ENCODE measurements at regions not wholly inside any gene's neighbourhood (a gene's known extent, or its start where the extent isn't known, plus 50 kb on each side); places are given as distances from the start of the nearest gene placed in this dataset.
A peak's percentile ranks its signal among the peaks of the same experiment; 100 is the strongest.
"Not testable (repeated sequence)": the region's sequence is repeated elsewhere in the genome, so short reads cannot be mapped to it uniquely, and the experiment has no call there.

DNA sequence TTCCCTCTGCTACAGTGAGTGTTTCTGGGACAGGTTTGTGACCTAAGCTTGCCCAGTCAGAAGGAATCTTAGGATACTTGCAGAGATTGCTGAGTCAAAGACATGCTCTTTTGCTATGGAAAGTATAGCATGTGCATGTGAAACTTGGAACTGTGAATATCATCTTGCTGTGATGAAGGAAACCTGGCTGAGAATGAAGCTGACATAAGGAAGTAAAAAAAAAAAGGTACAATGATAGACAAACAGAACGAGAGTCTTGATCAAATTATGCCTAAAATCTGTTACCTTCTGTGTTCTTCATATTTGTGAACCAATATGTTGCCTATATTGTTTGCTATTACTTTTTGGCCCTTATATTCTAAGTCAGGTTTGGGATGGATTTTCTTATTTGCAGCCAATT is 525.7 kb downstream of the NPIPA7 start:
- Mint-ChIP-seq H3K27me3 (peaks cover 2% of the 10 kb centered on the region), H3K27ac (no peak overlapping the region), H3K4me1 (no peaks in the 10 kb centered on the region), H3K36me3 (no peaks in the 10 kb centered on the region), H3K9me3 (peaks cover 2 to 19% (median 11%) of the 10 kb centered on the region in 3 donors), H3K4me3 (no peak overlapping the region)

DNA sequence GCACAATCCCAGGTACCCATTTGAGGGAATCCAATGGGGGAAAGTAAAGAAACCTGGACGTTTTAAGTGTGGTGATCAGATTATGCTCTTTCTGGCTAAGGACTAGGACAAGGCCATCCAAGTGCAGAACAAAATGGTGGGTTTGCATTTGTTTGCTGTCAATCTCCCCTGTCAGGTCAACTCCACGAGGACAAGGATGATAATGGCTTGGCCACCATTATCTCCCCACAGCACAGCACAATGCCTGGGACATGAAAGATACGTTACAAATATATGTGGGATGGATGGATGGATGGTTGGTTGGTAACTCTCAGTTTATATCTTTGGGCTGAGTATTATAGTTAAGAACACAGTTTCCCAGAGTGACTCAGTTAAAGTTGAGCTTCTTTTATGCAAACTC is 526.9 kb downstream of the NPIPA7 start:
- H3K27me3 Mint-ChIP-seq = peaks cover 4% of the 10 kb centered on the region
- no peak overlapping the region for H3K27ac Mint-ChIP-seq
- H3K4me1 Mint-ChIP-seq = no peaks in the 10 kb centered on the region
- H3K4me3 Mint-ChIP-seq = no peak overlapping the region
- no peaks in the 10 kb centered on the region for H3K36me3 Mint-ChIP-seq
- H3K9me3 Mint-ChIP-seq = peaks cover 2 to 8% (median 6%) of the 10 kb centered on the region in 3 donors

DNA sequence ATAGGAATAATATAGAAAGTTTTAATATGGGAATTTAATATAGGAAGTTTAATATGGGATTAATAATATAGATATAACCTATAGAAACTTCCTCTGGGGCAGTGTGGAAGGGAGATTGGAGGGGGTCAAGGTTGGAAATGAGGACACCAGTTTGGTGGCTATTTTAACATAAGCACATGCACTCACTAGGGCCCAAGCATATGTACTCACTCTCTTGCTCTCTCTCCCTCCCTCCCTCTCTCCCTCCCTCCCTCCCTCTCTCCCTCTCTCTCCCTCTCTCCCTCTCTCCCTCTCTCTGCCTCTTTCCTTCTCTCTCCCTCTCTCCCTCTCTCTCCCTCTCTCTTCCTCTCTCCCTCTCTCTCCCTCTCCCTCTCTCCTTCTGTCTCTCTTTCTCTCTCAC is 528.1 kb downstream of the NPIPA7 start:
- no peaks in the 10 kb centered on the region for H3K36me3 Mint-ChIP-seq
- peaks cover 4% of the 10 kb centered on the region for H3K27me3 Mint-ChIP-seq
- H3K27ac Mint-ChIP-seq = no peak overlapping the region
- no peaks in the 10 kb centered on the region for H3K4me1 Mint-ChIP-seq
- peaks cover 2 to 7% (median 4%) of the 10 kb centered on the region in 3 donors for H3K9me3 Mint-ChIP-seq
- H3K4me3 Mint-ChIP-seq = no peak overlapping the region

DNA sequence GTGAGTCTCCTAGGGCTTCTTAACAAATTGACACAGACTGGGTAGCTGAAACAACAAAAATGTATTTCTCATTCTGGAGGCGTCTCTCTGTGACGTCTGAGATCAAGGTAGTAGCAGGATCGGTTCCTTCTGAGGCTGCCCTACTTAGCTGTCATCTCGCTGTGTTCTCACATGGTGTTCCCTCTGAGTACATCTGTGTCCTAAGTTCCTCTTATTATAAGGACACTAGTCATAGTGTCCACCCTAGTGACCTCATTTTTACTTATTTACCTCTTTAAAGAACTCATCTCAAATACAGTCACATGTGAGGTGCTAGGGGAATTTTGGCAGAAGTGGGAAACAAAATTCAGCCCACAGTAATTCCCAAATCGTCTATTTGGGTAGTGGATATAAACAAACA is 529.1 kb downstream of the NPIPA7 start:
- Mint-ChIP-seq H3K27me3 (peaks cover 2% of the 10 kb centered on the region), H3K27ac (no peak overlapping the region), H3K4me3 (no peak overlapping the region), H3K9me3 (peaks cover 2 to 8% (median 4%) of the 10 kb centered on the region in 3 donors), H3K4me1 (no peaks in the 10 kb centered on the region), H3K36me3 (no peaks in the 10 kb centered on the region)

DNA sequence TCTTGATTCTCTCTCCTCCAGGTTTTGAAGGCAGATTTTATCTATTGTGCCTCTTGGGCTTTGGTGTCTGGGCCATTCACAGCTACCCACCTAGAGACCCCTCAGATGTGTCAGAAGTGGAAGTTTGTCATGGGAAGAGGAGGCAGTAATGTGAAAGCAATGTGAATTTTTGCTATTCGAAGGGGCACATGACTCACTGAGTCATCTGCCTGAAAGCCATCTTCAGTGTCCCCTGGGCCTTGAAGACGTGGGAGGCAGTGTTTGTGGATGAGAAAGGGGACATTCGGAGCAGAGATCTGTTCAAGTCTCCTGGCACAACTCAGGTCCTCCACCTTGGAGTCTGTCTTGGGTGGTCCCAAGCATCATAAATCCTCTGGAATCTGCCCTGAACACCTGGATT is 530.2 kb downstream of the NPIPA7 start:
- peaks cover 2% of the 10 kb centered on the region for H3K27me3 Mint-ChIP-seq
- peaks cover 2 to 8% (median 4%) of the 10 kb centered on the region in 3 donors for H3K9me3 Mint-ChIP-seq
- no peaks in the 10 kb centered on the region for H3K36me3 Mint-ChIP-seq
- no peak overlapping the region for H3K27ac Mint-ChIP-seq
- no peaks in the 10 kb centered on the region for H3K4me1 Mint-ChIP-seq
- no peak overlapping the region for H3K4me3 Mint-ChIP-seq

DNA sequence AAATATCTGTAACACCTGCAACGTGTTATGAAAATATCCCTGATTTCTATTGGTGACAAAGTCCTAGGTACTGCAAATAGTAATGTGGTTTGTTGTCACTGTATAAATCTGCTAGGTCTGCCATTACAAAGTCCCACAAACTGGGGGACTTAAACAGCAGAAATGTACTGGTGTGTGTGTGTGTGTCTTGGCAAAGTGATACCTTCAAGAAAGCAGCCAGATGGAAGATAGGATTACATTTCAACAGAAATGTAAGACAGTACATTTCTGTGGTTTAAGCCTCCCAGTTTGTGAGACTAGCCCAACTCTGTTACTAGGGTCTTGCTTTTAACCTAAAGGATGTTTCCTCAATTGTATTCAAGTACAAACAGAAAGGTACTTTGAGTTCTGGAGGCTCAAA is 531.7 kb downstream of the NPIPA7 start:
- Mint-ChIP-seq H3K4me1 (no peaks in the 10 kb centered on the region), H3K4me3 (no peak overlapping the region), H3K27me3 (peaks cover 4% of the 10 kb centered on the region), H3K27ac (no peak overlapping the region), H3K36me3 (no peaks in the 10 kb centered on the region), H3K9me3 (peaks cover 2 to 5% (median 4%) of the 10 kb centered on the region in 3 donors)

DNA sequence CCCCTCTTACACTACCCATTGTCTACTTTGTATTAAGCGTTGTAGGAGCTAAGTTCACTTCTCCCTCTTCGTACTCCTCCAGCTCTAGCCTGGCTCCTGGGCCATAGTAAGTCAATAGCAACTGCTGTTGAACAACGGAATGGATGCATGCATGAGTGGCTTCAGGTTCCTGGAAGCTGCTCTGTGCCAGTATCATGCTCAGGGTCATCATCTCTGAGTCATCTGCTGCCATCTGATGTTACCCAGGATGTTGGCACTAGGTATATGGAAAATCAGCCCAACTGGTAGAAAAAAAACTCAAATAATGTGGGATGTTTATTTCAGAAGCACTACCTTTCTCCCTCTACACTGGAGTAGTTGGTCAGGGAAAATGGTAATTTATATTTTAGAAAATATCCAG is 536.8 kb downstream of the NPIPA7 start:
- no peaks in the 10 kb centered on the region for H3K36me3 Mint-ChIP-seq
- H3K4me3 Mint-ChIP-seq = no peak overlapping the region
- peaks cover 13% of the 10 kb centered on the region for H3K27me3 Mint-ChIP-seq
- H3K9me3 Mint-ChIP-seq = peaks cover 0 to 5% (median 4%) of the 10 kb centered on the region in 3 donors
- H3K27ac Mint-ChIP-seq = no peak overlapping the region
- no peaks in the 10 kb centered on the region for H3K4me1 Mint-ChIP-seq

DNA sequence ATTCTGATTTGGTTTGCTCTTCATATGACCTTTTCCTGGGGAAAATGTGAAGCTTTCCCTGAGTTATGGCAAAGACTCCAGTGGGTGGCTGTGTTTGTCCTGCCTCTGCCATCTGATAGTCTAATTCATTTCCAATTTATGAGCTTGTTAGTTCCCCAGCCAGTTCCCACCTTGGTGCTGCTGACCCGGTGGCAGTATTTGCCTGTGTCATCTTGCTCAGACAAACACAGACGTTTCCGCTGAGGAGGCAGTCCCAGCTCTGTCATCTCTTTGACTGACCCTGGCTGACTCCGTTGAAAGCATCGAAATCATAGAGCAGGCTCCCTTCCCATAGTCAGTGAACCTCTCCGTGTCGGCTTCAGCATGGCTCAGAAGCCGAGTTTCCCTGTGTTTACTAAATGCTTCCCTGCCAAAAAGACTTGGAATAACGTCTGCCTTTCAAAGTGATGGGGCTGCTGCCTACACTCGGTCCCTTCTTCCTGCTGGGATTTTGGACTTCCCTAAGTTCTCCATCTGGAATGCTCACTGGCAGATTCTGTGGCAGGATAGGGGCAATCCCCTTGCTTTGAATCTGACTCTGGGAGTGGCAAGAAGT is 538.3 kb downstream of the NPIPA7 start:
- Mint-ChIP-seq H3K9me3 (peaks cover 0 to under 1% (median 0%) of the 10 kb centered on the region in 3 donors), H3K4me1 (no peaks in the 10 kb centered on the region), H3K36me3 (no peaks in the 10 kb centered on the region), H3K27ac (no peak overlapping the region), H3K27me3 (peaks cover 14% of the 10 kb centered on the region), H3K4me3 (no peak overlapping the region)

DNA sequence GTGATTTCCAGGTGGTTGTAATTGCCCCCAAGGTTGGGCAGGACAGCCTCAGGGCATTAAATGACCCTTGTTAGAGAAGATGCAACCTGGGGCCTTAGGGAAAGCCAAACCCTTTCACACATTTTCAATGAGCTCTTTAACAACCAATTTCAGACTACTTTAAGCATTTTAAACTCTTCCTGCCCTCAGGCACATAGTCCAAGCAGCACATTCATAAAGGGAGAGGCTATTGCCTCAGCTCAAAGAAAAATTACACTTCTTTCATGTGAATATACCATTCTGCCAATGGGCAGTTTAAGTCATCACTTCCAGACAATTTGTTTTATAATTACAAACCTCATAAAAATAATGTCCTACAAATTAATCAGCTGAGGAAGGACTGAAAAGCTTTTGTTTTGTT is 544.5 kb downstream of the NPIPA7 start:
- Mint-ChIP-seq H3K4me1 (no peaks in the 10 kb centered on the region), H3K36me3 (no peaks in the 10 kb centered on the region), H3K4me3 (no peak overlapping the region), H3K9me3 (peaks cover 0 to 2% (median 0%) of the 10 kb centered on the region in 3 donors), H3K27me3 (peaks cover 8% of the 10 kb centered on the region), H3K27ac (no peak overlapping the region)

DNA sequence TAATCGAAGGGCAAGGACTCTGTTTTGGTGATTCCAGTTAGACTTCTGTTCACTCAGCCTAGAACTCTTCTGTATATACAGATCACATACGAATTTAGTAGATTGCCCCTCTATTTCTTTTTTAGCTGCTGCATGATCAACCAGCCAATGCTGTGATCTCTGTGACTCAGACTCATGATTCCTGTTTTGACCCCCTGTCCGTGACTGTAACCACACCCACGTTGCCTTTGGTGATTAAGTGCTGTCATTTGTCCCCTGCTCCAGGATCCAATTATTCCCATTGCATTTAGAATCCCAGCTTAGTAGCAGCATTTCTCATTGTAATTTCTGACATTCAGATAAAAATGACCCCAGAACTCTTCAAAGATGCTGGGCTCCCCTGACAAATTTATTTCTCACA is 545.7 kb downstream of the NPIPA7 start:
- H3K27me3 Mint-ChIP-seq = peaks cover 4% of the 10 kb centered on the region
- no peak overlapping the region for H3K27ac Mint-ChIP-seq
- peaks cover 0 to 2% (median 0%) of the 10 kb centered on the region in 3 donors for H3K9me3 Mint-ChIP-seq
- H3K4me1 Mint-ChIP-seq = no peaks in the 10 kb centered on the region
- H3K4me3 Mint-ChIP-seq = no peak overlapping the region
- no peaks in the 10 kb centered on the region for H3K36me3 Mint-ChIP-seq

DNA sequence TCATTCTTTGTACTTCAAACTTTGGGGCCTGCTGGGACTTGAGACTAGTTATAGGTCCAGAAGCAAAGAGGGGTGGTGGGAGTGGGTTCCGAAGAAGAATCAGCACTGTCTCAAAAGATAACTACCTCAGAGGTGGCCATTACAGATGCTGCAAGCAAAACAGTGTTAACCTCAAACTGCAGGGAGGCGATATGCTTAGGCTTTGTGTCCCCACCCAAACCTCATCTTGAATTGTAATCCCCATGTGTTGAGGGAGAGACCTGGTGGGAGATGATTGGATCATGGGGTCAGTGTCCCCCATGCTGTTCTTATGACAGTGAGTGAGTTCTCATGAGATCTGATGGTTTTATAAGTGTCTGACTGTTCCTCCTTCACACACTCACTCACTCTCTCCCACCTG is 545.3 kb downstream of the XYLT1 start:
- Mint-ChIP-seq H3K27ac (no peak overlapping the region), H3K4me3 (no peak overlapping the region), H3K27me3 (peaks cover 1% of the 10 kb centered on the region)

DNA sequence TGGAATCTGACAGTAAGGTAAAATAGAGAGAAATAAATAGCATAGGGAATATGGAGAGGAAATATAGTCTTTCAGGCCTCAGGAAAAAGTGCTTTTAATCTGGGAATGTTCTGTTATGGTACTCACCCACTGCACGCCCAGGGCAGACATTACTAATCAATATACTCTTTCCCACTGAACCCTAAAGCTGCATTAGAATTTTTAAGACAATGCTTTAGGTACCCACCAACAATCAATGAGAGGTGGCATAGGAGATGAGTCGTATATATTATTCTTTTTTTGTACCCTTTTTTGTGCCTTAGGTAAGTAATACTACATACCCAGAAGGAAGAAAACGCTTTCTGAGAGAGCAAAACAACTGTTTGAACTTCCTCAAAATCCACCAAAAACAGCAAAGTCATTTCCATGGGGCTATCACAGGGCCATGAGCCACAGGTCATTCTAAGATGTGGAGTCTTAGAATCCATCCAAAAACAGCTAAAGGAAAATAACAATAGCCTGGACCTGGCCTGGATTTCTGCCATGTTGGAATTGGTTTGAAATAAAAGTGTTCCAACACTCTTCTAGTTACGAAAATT is 542.1 kb downstream of the XYLT1 start:
- H3K27me3 Mint-ChIP-seq = peaks cover 3% of the 10 kb centered on the region
- H3K4me1 Mint-ChIP-seq = no peaks in the 10 kb centered on the region
- no peak overlapping the region for H3K27ac Mint-ChIP-seq
- no peaks in the 10 kb centered on the region for H3K36me3 Mint-ChIP-seq
- H3K9me3 Mint-ChIP-seq = peaks cover 0 to 4% (median 0%) of the 10 kb centered on the region in 3 donors
- no peak overlapping the region for H3K4me3 Mint-ChIP-seq

More for the DNA sequence above, 545.3 kb downstream of the XYLT1 start:
- Mint-ChIP-seq H3K4me1 (no peaks in the 10 kb centered on the region), H3K9me3 (peaks cover 0 to 2% (median 0%) of the 10 kb centered on the region in 3 donors), H3K36me3 (no peaks in the 10 kb centered on the region)

DNA sequence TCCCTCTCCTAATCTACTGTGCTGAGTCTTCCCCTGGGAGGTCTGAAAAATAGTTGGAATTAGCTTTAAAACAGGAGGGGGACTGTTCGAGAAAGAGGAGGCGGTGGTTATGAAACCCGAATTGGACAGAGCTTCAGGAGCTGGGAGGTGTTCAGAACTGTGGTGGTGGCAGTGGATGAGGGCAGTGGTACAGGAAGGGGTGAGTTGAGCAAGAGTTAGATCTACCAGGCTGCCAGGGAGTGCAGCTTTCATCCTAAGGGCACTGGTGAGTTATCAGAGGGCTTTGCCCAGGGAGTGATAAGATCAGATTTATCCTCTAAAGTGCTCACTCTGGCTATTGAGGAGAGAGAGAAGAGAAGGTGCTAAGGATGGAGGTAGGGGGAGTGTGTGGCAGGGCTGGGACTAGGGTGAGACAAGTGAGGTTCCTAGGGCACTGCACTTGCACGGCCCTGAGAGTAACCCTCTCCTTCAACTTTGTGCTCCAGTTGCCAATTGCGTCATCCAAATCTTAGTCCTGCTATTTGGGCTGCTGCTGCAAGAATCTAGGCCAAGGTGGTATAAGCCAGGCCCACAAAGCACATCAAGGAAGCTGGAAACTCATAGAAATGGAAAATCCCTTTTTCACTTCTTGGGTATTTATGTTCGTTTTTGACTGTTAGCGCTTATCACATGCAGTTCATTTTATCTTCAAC is 540.3 kb downstream of the XYLT1 start:
- no peaks in the 10 kb centered on the region for H3K4me1 Mint-ChIP-seq
- H3K27ac Mint-ChIP-seq = peak overlapping the region in 1 of 3 donors; percentile 75

DNA sequence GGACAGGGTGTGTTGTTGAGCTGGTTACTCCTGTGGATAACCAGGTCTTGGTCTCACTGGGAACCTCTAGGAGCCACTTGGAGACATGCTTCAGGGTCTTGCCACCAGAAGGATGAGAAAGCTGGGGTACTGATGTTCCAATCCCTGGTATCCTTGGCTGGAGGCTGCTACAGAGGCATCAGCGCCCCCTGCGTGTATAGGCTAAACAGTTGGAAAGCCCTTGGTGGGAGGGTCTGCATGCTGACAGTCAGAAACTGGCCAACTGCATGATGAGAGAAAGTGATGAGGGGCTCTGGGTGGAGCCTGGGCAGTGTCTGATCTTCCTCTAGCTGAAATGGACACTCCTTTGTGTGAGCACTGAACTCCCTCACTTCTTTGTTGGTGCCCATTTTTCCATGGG is 536.9 kb downstream of the XYLT1 start:
- H3K9me3 Mint-ChIP-seq = peaks cover 0 to 4% (median 0%) of the 10 kb centered on the region in 3 donors

More for the DNA sequence above, 540.3 kb downstream of the XYLT1 start:
- Mint-ChIP-seq H3K36me3 (no peaks in the 10 kb centered on the region), H3K27me3 (peaks cover 5% of the 10 kb centered on the region), H3K4me3 (no peak overlapping the region), H3K9me3 (peaks cover 0 to 3% (median 0%) of the 10 kb centered on the region in 3 donors)

DNA sequence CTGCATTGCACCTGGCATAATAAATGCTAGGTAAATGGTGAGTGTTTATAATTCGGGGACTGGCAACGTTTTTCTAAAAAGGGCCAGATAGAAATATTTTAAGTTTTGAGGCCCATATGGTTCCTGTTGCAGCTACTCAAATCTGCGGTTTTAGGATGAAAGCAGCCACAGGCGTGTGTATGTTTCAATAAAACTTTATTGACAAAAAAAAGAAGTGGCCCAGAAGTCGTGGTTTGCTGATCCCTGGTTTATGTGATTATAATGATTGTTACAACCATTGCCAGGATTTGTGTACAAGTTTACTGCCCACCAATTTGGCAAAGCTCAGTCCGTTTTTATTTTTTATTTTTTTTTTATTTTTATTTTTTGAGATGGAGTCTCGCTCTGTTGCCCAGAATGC is 536.1 kb downstream of the XYLT1 start:
- Mint-ChIP-seq H3K27ac (no peak overlapping the region), H3K27me3 (peaks cover 7% of the 10 kb centered on the region), H3K4me1 (no peaks in the 10 kb centered on the region), H3K4me3 (no peak overlapping the region), H3K36me3 (no peaks in the 10 kb centered on the region), H3K9me3 (peaks cover 0 to 4% (median 0%) of the 10 kb centered on the region in 3 donors)

More for the DNA sequence above, 536.9 kb downstream of the XYLT1 start:
- no peak overlapping the region for H3K4me3 Mint-ChIP-seq
- H3K27ac Mint-ChIP-seq = no peak overlapping the region
- no peaks in the 10 kb centered on the region for H3K36me3 Mint-ChIP-seq
- peaks cover 7% of the 10 kb centered on the region for H3K27me3 Mint-ChIP-seq
- H3K4me1 Mint-ChIP-seq = no peaks in the 10 kb centered on the region

DNA sequence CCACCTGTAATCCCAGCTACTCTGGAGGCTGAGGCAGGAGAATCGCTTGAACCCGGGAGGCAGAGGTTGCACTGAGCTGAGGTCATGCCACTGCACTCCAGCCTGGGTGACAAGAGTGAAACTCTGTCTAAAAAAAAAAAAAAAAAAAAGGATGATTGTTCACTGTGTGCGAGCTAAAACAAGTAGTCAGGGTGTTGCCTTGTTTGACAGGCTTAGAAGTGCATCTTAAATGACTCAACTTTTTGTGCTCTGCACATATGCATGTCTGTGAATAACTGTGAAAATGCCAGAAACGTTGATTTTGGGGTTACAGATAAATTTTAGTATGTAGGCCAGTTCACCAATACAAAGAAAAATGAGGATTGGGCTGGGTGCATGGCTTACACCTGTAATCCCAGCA is 534.9 kb downstream of the XYLT1 start:
- H3K4me1 Mint-ChIP-seq, H3K27me3 Mint-ChIP-seq, H3K36me3 Mint-ChIP-seq, H3K27ac Mint-ChIP-seq, H3K4me3 Mint-ChIP-seq, H3K9me3 Mint-ChIP-seq: not testable (repeated sequence)
